PFSK-1 (cell line): ENCODE measurements at regions not wholly inside any gene's neighbourhood (a gene's known extent, or its start where the extent isn't known, plus 50 kb on each side); places are given as distances from the start of the nearest gene placed in this dataset.

ENCODE experiments used
- FOXP2 ChIP-seq: optimal IDR thresholded peaks from 2 replicates; pipeline ENCODE3; 2011; ENCODE audit warnings: borderline replicate concordance, control low read depth, inconsistent platforms; ENCODE audit not compliant: insufficient read depth; ENCODE audit errors: extremely low read length, extremely low read depth
- POLR2AphosphoS5 ChIP-seq: IDR thresholded peaks from 2 replicates; pipeline ENCODE4 v1.6.1; 2012; ENCODE audit warnings: low read depth, mild to moderate bottlenecking, control low read depth, low read length, moderate library complexity
- TF ChIP-seq, protein P1 (sequence below), 2 experiments: IDR thresholded peaks; 2 replicates each; pipeline versions ENCODE4 v1.6.1 to v1.8.0; 2011 to 2012; ENCODE audit warnings: low read depth in 2 of 2, low read length in 2 of 2, control low read depth in 1 of 2, inconsistent platforms in 1 of 2, mild to moderate bottlenecking in 1 of 2, moderate library complexity in 1 of 2; ENCODE audit not compliant: insufficient read depth in 1 of 2

DNA sequence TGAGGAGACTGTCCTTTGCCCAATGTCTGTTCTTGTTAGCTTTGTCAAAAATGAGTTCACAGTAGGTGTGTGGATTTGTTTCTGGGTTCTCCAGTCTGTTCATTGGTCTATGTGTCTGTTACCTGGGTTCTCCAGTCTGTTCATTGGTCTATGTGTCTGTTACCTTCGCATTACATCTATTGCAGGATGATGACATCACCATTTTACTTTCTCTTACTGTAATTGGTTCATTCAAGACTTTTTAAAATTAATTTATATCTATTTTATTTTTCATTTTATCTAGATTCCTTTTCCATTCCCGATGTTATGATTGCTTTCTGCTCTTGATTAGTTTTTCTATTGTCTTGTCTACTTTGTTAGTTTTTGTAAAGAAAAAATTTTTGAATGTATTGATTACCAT is 615.5 kb downstream of the SOX5 start:
- TF ChIP-seq, protein P1, sequence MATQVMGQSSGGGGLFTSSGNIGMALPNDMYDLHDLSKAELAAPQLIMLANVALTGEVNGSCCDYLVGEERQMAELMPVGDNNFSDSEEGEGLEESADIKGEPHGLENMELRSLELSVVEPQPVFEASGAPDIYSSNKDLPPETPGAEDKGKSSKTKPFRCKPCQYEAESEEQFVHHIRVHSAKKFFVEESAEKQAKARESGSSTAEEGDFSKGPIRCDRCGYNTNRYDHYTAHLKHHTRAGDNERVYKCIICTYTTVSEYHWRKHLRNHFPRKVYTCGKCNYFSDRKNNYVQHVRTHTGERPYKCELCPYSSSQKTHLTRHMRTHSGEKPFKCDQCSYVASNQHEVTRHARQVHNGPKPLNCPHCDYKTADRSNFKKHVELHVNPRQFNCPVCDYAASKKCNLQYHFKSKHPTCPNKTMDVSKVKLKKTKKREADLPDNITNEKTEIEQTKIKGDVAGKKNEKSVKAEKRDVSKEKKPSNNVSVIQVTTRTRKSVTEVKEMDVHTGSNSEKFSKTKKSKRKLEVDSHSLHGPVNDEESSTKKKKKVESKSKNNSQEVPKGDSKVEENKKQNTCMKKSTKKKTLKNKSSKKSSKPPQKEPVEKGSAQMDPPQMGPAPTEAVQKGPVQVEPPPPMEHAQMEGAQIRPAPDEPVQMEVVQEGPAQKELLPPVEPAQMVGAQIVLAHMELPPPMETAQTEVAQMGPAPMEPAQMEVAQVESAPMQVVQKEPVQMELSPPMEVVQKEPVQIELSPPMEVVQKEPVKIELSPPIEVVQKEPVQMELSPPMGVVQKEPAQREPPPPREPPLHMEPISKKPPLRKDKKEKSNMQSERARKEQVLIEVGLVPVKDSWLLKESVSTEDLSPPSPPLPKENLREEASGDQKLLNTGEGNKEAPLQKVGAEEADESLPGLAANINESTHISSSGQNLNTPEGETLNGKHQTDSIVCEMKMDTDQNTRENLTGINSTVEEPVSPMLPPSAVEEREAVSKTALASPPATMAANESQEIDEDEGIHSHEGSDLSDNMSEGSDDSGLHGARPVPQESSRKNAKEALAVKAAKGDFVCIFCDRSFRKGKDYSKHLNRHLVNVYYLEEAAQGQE (IDR thresholded peaks at IDR 0.05; ENCODE audit: insufficient read depth in 1 of 2, low read depth in 2 of 2, low read length in 2 of 2) = no peak
- no peak for TF ChIP-seq POLR2AphosphoS5
- no peak for TF ChIP-seq FOXP2
